KMS-11 (cell line): ENCODE measurements at regions not wholly inside any gene's neighbourhood (a gene's known extent, or its start where the extent isn't known, plus 50 kb on each side); places are given as distances from the start of the nearest gene placed in this dataset.

Experiments
- H2AFZ ChIP-seq: fragments of 200-600 bp; sonication (generic); 2 replicates; pipeline ENCODE4 v1.6.1; 2016; ENCODE audit warnings: antibody characterized with exemption, mixed run types, low read depth
- H3K27ac ChIP-seq: fragments of 200-600 bp; sonication (generic); 2 replicates; pipeline ENCODE4 v1.6.1; 2016; ENCODE audit warnings: mild to moderate bottlenecking, mixed run types
- H3K27me3 ChIP-seq: fragments of 200-600 bp; sonication (generic); 2 replicates; pipeline ENCODE4 v1.6.1; 2017; ENCODE audit warnings: mild to moderate bottlenecking, low read depth, mixed run types, moderate library complexity; ENCODE audit not compliant: insufficient read depth
- H3K36me3 ChIP-seq: fragments of 200-600 bp; sonication (generic); 2 replicates; pipeline ENCODE4 v1.6.1; 2017; ENCODE audit warnings: mild to moderate bottlenecking, mixed run types; ENCODE audit not compliant: insufficient read depth
- H3K4me1 ChIP-seq: fragments of 200-600 bp; sonication (generic); 2 replicates; pipeline ENCODE4 v1.6.1; 2016; ENCODE audit warnings: mild to moderate bottlenecking, low read depth, mixed run types; ENCODE audit not compliant: poor library complexity, severe bottlenecking
- H3K4me2 ChIP-seq: fragments of 200-600 bp; sonication (generic); 2 replicates; pipeline ENCODE4 v1.7.0; 2016; ENCODE audit warnings: mild to moderate bottlenecking, mixed run types
- H3K4me3 ChIP-seq: fragments of 200-600 bp; sonication (generic); IDR thresholded peaks from 2 replicates; pipeline ENCODE4 v1.6.1; 2017; ENCODE audit warnings: low read depth, low read length, mixed read lengths; ENCODE audit not compliant: insufficient read depth
- H3K79me2 ChIP-seq: fragments of 200-600 bp; sonication (generic); 2 replicates; pipeline ENCODE4 v1.6.1; 2016; ENCODE audit warnings: low read depth, mixed run types; ENCODE audit not compliant: insufficient read depth
- H3K9ac ChIP-seq: fragments of 200-600 bp; sonication (generic); 2 replicates; pipeline ENCODE4 v1.6.1; 2016; ENCODE audit warnings: mild to moderate bottlenecking, mixed run types
- H4K20me1 ChIP-seq: fragments of 200-600 bp; sonication (generic); 2 replicates; pipeline ENCODE4 v1.6.1; 2016; ENCODE audit warnings: mild to moderate bottlenecking, mixed run types; ENCODE audit not compliant: insufficient read depth
- CTCF ChIP-seq: fragments of 200-600 bp; sonication (generic); conservative IDR thresholded peaks from 2 replicates; pipeline ENCODE4 v1.6.1; 2017; ENCODE audit warnings: low read depth, mild to moderate bottlenecking, antibody characterized with exemption, low read length, moderate library complexity, mixed read lengths

- Histone ChIP-seq H3K9ac (no peak overlapping the region), H3K4me2 (no peak overlapping the region), H3K27me3 (no peaks in the 10 kb centered on the region), H3K4me3 (no peak overlapping the region), H3K36me3 (no peaks in the 10 kb centered on the region), H3K27ac (no peak overlapping the region), H4K20me1 (no peaks in the 10 kb centered on the region), H3K4me1 (no peaks in the 10 kb centered on the region), H3K79me2 (no peaks in the 10 kb centered on the region), H2AFZ (no peak overlapping the region)
- no peak for TF ChIP-seq CTCF
These were observed 88.2 kb downstream of the DMRTA2 start for GRCh38 chr1:50335036-50335435.

- TF ChIP-seq CTCF: peak; percentile 13; the same call in 1 of the 2 replicates
- no peaks in the 10 kb centered on the region for H3K4me1 ChIP-seq
- no peaks in the 10 kb centered on the region for H3K36me3 ChIP-seq
- no peak overlapping the region for H3K27ac ChIP-seq
- no peak overlapping the region for H3K4me2 ChIP-seq
- H3K4me3 ChIP-seq: no peak overlapping the region
- H2AFZ ChIP-seq: peak overlapping the region; percentile 54; the same call in 1 of the 2 replicates
- peak overlapping the region; percentile 47; the same call in 1 of the 2 replicates for H3K9ac ChIP-seq
- no peaks in the 10 kb centered on the region for H4K20me1 ChIP-seq
- no peaks in the 10 kb centered on the region for H3K27me3 ChIP-seq
- no peaks in the 10 kb centered on the region for H3K79me2 ChIP-seq
These were observed 89.7 kb downstream of the DMRTA2 start for GRCh38 chr1:50333595-50333974.

- Histone ChIP-seq H3K27ac (no peak overlapping the region), H3K79me2 (no peaks in the 10 kb centered on the region), H3K4me1 (no peaks in the 10 kb centered on the region), H3K36me3 (no peaks in the 10 kb centered on the region), H3K4me3 (no peak overlapping the region), H2AFZ (peak overlapping the region; percentile 54; the same call in 1 of the 2 replicates), H3K9ac (peak overlapping the region; percentile 47; the same call in 1 of the 2 replicates), H3K27me3 (no peaks in the 10 kb centered on the region), H3K4me2 (no peak overlapping the region), H4K20me1 (no peaks in the 10 kb centered on the region)
- TF ChIP-seq CTCF: peak; percentile 28; the same call in 1 of the 2 replicates
These were observed 90.2 kb downstream of the DMRTA2 start for GRCh38 chr1:50332941-50333594.

GRCh38 chr1:50329332-50329932 lies 93.8 kb downstream of the DMRTA2 start:
- no peak overlapping the region for H2AFZ ChIP-seq
- H3K9ac ChIP-seq: no peak overlapping the region
- no peak overlapping the region for H3K4me2 ChIP-seq
- no peak overlapping the region for H3K4me3 ChIP-seq
- H3K4me1 ChIP-seq: no peaks in the 10 kb centered on the region
- no peak overlapping the region for H3K27ac ChIP-seq
- no peaks in the 10 kb centered on the region for H3K36me3 ChIP-seq
- H4K20me1 ChIP-seq: no peaks in the 10 kb centered on the region
- H3K27me3 ChIP-seq: no peaks in the 10 kb centered on the region
- no peaks in the 10 kb centered on the region for H3K79me2 ChIP-seq
- TF ChIP-seq CTCF: no peak
